Keratinocyte (primary cell): ENCODE measurements at regions not wholly inside any gene's neighbourhood (a gene's known extent, or its start where the extent isn't known, plus 50 kb on each side); places are given as distances from the start of the nearest gene placed in this dataset.

Experiments used
- DNase-seq: peaks from one replicate; pipeline ENCODE4 v3.0.0-alpha.2; 2011; ENCODE audit warnings: low read depth, missing footprints, low spot score
- FAIRE-seq: peaks from 2 replicates; lab custom pipeline; 2011; peaks lifted over from hg19 to GRCh38; lab: Jason Lieb, UNC
- H2AFZ ChIP-seq: 2 replicates; pipeline ENCODE4 v1.6.0; 2012; ENCODE audit warnings: low read length, control low read depth, inconsistent platforms; ENCODE audit not compliant: control insufficient read depth
- H3K27ac ChIP-seq: 2 replicates; pipeline ENCODE4 v1.5.1; 2011; ENCODE audit warnings: low read length; ENCODE audit not compliant: control insufficient read depth, insufficient read depth
- H3K27me3 ChIP-seq: 3 replicates; pipeline ENCODE4 v1.6.0; 2011; ENCODE audit warnings: low read length; ENCODE audit not compliant: control insufficient read depth, insufficient read depth; ENCODE audit errors: extremely low read depth
- H3K36me3 ChIP-seq, 2 experiments: 2 replicates in 1 of 2; 3 replicates in 1 of 2; pipeline ENCODE4 v1.5.1; 2011; ENCODE audit warnings: low read length in 2 of 2, mild to moderate bottlenecking in 1 of 2; ENCODE audit not compliant: control insufficient read depth in 2 of 2, insufficient read depth in 2 of 2; ENCODE audit errors: extremely low read depth in 1 of 2
- H3K4me1 ChIP-seq: 3 replicates; pipeline ENCODE4 v1.5.1; 2011; ENCODE audit warnings: low read length; ENCODE audit not compliant: control insufficient read depth, insufficient read depth; ENCODE audit errors: extremely low read depth
- H3K4me2 ChIP-seq: 3 replicates; pipeline ENCODE4 v1.6.0; 2011; ENCODE audit warnings: low read depth, low read length; ENCODE audit not compliant: control insufficient read depth, insufficient read depth; ENCODE audit errors: extremely low read depth
- H3K4me3 ChIP-seq, 3 experiments: fragments of 200-600 bp in 1 of 3; sonication (generic) in 1 of 3; 2 replicates in 2 of 3; 3 replicates in 1 of 3; pipeline ENCODE4 v1.5.1; 2011 to 2016; ENCODE audit warnings: low read length in 3 of 3, mild to moderate bottlenecking in 3 of 3, control low read depth in 2 of 3, inconsistent platforms in 1 of 3, low read depth in 1 of 3, mixed read lengths in 1 of 3, mixed run types in 1 of 3, moderate library complexity in 1 of 3; ENCODE audit not compliant: control insufficient read depth in 2 of 3, insufficient read depth in 2 of 3; ENCODE audit errors: extremely low read depth in 1 of 3
- H3K79me2 ChIP-seq: 2 replicates; pipeline ENCODE4 v1.6.0; 2012; ENCODE audit warnings: low read length; ENCODE audit not compliant: control insufficient read depth, insufficient read depth
- H3K9ac ChIP-seq: 3 replicates; pipeline ENCODE4 v1.6.0; 2011; ENCODE audit warnings: low read length; ENCODE audit not compliant: control insufficient read depth, insufficient read depth; ENCODE audit errors: extremely low read depth
- H3K9me1 ChIP-seq: 3 replicates; pipeline ENCODE4 v1.6.0; 2011; ENCODE audit warnings: low read length; ENCODE audit not compliant: control insufficient read depth, insufficient read depth; ENCODE audit errors: extremely low read depth
- H3K9me3 ChIP-seq: 2 replicates; pipeline ENCODE4 v1.5.1; 2012; ENCODE audit warnings: low read depth, low read length; ENCODE audit not compliant: control insufficient read depth
- H4K20me1 ChIP-seq: 3 replicates; pipeline ENCODE4 v1.6.0; 2011; ENCODE audit warnings: low read length; ENCODE audit not compliant: control insufficient read depth, insufficient read depth; ENCODE audit errors: extremely low read depth
- EZH2 ChIP-seq: IDR thresholded peaks from one replicate; pipeline ENCODE4 v1.6.1; 2012; ENCODE audit warnings: inconsistent platforms, mild to moderate bottlenecking, low read length, moderate library complexity
- dilution Hi-C: fragments of 300-500 bp; cut with MboI; formaldehyde crosslinking; loops from one replicate; pipeline ENCODE4 v1.7.0; 2020; ENCODE audit warnings: low sequenced_read_pairs; ENCODE audit not compliant: extremely low pct_ligation_motif_present
- TF ChIP-seq, protein P1 (sequence below), 3 experiments: IDR thresholded peaks in 1 of 3; conservative IDR thresholded peaks in 1 of 3; optimal IDR thresholded peaks in 1 of 3; 2 replicates in 2 of 3; 3 replicates in 1 of 3; pipeline versions ENCODE3 to v1.5.1; 2011; ENCODE audit warnings: low read length in 3 of 3, mild to moderate bottlenecking in 3 of 3, moderate library complexity in 2 of 3, control low read depth in 1 of 3, inconsistent platforms in 1 of 3; ENCODE audit not compliant: insufficient read depth in 2 of 3; ENCODE audit errors: extremely low read depth in 1 of 3

DNA sequence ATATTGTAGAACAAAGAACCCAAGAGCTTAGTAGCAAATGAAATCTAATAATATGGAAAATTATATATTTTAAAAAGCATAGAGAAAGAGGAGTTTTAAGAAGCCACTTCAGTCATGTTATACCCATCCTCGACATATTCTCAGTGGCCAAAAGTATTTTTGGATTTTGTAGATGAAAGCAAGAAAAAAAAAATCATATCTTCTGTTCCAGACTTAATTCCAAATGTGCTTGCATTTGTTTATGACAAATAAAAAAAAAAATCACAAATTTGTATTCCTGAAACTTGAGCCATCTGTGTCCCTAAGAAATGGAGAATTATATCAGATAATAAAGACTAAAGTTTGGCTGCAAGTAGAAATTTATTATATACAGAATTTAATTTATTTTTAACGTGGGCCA, 1482.4 kb upstream of the PABPC4L start:
- Histone ChIP-seq H3K4me3 (no peak overlapping the region), H3K79me2 (no peaks in the 10 kb centered on the region), H3K9me3 (no peaks in the 10 kb centered on the region), H4K20me1 (no peaks in the 10 kb centered on the region), H3K9me1 (no peaks in the 10 kb centered on the region), H2AFZ (no peak overlapping the region), H3K27me3 (no peaks in the 10 kb centered on the region), H3K36me3 (no peaks in the 10 kb centered on the region), H3K4me2 (no peak overlapping the region), H3K9ac (no peak overlapping the region), H3K4me1 (no peaks in the 10 kb centered on the region), H3K27ac (no peak overlapping the region)
- TF ChIP-seq, protein P1, sequence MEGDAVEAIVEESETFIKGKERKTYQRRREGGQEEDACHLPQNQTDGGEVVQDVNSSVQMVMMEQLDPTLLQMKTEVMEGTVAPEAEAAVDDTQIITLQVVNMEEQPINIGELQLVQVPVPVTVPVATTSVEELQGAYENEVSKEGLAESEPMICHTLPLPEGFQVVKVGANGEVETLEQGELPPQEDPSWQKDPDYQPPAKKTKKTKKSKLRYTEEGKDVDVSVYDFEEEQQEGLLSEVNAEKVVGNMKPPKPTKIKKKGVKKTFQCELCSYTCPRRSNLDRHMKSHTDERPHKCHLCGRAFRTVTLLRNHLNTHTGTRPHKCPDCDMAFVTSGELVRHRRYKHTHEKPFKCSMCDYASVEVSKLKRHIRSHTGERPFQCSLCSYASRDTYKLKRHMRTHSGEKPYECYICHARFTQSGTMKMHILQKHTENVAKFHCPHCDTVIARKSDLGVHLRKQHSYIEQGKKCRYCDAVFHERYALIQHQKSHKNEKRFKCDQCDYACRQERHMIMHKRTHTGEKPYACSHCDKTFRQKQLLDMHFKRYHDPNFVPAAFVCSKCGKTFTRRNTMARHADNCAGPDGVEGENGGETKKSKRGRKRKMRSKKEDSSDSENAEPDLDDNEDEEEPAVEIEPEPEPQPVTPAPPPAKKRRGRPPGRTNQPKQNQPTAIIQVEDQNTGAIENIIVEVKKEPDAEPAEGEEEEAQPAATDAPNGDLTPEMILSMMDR (optimal IDR thresholded peaks at IDR 0.05 in 1 of 3, IDR thresholded peaks at IDR 0.05 in 1 of 3, conservative IDR thresholded peaks at IDR 0.05 in 1 of 3; ENCODE audit: extremely low read depth in 1 of 3, insufficient read depth in 2 of 3, low read length in 3 of 3), result no peak
- no peak for TF ChIP-seq EZH2
- dilution Hi-C loops, result no loop called here
- DNase-seq, result no peak
- FAIRE-seq, result no peak

DNA sequence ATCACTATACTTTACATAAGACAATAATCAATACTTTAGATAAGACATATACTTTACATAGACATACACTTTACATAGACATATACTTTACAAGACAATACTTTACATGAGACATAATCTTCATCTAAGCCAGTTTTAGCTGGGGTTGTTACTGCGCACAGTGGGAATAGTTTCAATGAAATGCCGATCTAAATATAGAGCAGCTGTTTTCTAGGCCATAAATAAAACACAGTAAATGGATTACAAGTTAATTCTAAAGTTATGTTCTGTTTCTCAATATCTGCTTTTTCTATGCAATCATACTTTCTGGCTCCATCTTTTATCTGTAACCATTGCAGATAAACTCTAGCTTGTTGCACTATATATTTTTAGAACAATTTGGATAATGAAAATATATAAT, 1470.6 kb upstream of the PABPC4L start:
- no peak overlapping the region for H3K27ac ChIP-seq
- no peak for DNase-seq
- TF ChIP-seq, protein P1 (optimal IDR thresholded peaks at IDR 0.05 in 1 of 3, IDR thresholded peaks at IDR 0.05 in 1 of 3, conservative IDR thresholded peaks at IDR 0.05 in 1 of 3; ENCODE audit: extremely low read depth in 1 of 3, insufficient read depth in 2 of 3, low read length in 3 of 3), result no peak
- no peak for TF ChIP-seq EZH2
- H4K20me1 ChIP-seq, result no peaks in the 10 kb centered on the region
- no peak overlapping the region for H3K9ac ChIP-seq
- dilution Hi-C loops, result no loop called here
- no peak overlapping the region for H3K4me3 ChIP-seq
- no peaks in the 10 kb centered on the region for H3K79me2 ChIP-seq
- no peaks in the 10 kb centered on the region for H3K4me1 ChIP-seq
- no peaks in the 10 kb centered on the region for H3K27me3 ChIP-seq
- H2AFZ ChIP-seq, result no peak overlapping the region
- no peak overlapping the region for H3K4me2 ChIP-seq
- no peaks in the 10 kb centered on the region for H3K9me1 ChIP-seq
- H3K36me3 ChIP-seq, result no peaks in the 10 kb centered on the region
- no peak for FAIRE-seq
- no peaks in the 10 kb centered on the region for H3K9me3 ChIP-seq
